ENCODE measurements at regions not wholly inside any gene's neighbourhood (a gene's known extent, or its start where the extent isn't known, plus 50 kb on each side); places are given as distances from the start of the nearest gene placed in this dataset.

DNA sequence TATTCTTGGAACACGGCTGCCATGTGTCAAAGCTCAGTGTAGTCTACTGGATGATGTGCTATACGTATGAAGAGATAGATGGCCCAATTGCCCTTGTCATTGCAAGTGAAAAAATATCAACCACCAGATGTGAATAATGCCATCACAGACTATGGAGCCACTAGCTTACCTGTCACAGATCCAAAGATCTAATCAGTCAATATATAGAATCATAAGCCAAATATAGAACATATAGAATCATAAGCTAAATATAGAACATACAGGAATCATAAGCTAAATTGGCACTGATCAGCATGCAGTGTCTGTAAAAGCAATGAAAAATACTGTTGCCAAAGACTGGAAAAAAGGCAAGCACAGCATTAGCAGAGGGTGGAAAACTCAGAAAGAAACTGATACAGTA lies 1656.9 kb upstream of the RAG2 start:
- H3K27me3 ChIP-seq: no peaks in the 10 kb centered on the region
- no peaks in the 10 kb centered on the region for H3K36me3 ChIP-seq
- no peak overlapping the region for H3K27ac ChIP-seq
- no peak overlapping the region for H3K4me3 ChIP-seq
- DNase-seq: no peak
- H3K4me1 ChIP-seq: no peaks in the 10 kb centered on the region
- no peaks in the 10 kb centered on the region for H3K9me3 ChIP-seq (replicated peaks)

DNA sequence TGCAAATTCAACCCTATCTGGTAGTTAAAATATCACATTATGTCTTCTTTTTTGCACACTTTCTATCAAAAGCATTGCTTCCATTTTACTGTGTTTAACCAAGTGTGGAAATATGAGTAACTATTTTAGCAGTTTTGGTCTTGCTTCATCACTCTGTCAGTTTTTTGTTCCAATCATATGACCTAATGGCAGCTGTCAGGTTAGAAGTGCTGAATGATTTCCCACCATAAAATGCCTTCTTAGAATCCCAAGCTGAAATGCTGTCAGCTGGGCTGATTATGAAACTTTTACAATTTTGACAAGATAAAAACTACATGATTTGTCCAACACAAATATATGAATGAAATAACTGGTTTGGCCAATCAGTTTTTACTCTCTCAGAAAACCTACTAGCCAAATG lies 1654.6 kb upstream of the RAG2 start:
- no peaks in the 10 kb centered on the region for H3K9me3 ChIP-seq (replicated peaks)
- no peaks in the 10 kb centered on the region for H3K4me1 ChIP-seq
- no peak overlapping the region for H3K4me3 ChIP-seq
- H3K36me3 ChIP-seq: no peaks in the 10 kb centered on the region
- H3K27ac ChIP-seq: no peak overlapping the region
- no peak for DNase-seq
- no peaks in the 10 kb centered on the region for H3K27me3 ChIP-seq

DNA sequence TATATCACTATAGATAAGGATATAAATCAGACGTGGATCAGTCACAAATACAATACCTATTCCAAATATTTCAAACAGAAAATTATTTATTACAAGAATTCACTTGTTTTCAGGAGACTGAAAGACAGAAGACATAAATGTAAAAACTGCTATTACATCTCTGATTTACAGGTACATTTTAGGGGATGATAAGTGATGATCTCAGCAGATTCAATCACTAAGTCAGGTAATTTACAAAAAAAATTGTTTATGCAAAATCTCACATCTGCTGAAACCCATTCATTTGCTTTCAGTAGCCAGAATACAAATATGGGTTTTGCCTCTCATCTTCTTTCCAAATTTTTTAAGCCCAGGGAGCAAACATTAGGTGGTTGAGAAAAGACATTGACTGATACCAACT lies 1648.4 kb upstream of the RAG2 start:
- no peaks in the 10 kb centered on the region for H3K36me3 ChIP-seq
- no peaks in the 10 kb centered on the region for H3K27me3 ChIP-seq
- no peaks in the 10 kb centered on the region for H3K9me3 ChIP-seq (replicated peaks)
- no peak overlapping the region for H3K4me3 ChIP-seq
- H3K4me1 ChIP-seq: no peaks in the 10 kb centered on the region
- H3K27ac ChIP-seq: no peak overlapping the region
- no peak for DNase-seq

DNA sequence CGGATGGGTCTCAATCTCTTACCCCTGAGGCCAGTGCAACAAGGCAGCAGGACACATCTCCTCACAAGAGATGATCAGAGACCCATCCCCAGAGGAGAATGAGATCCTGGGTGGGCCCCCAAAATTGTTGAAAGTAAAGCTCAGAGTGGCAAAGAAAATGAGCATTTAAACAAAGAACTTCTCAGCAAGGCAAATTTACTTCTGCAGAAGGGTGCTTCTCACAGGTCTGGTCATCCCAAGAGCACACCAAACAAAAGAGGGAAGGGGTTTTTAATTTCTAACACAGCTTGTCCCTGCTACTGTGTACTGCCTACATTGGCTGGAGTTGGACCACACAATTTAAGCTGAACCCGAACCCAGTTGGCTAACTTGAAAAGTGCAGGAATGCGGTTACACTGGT lies 1628.6 kb upstream of the RAG2 start:
- Histone ChIP-seq H3K4me3 (no peak overlapping the region), H3K36me3 (no peaks in the 10 kb centered on the region), H3K27me3 (no peaks in the 10 kb centered on the region), H3K4me1 (no peaks in the 10 kb centered on the region), H3K27ac (no peak overlapping the region), H3K9me3 (replicated peaks) (no peaks in the 10 kb centered on the region)
- DNase-seq: no peak

DNA sequence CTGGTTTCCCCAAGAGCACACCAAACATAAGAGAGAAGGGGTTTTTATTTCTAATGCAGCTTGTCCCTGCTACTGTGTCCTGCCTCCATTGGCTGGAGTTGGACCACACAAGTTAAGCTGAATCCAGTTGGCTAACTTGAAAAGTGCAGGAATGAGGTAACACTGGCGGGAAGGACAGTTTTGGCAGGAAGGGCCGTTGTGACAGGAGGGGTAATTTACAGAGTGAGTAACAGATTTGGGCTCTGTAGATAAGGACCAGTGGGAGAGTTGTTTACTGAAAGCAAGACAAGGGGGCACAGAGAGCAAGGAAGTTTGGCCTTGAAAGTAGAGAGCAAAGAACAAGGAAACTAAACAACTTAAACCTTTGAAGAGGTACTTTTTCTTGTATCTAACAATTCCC lies 1623.3 kb upstream of the RAG2 start:
- H3K27me3 ChIP-seq: no peaks in the 10 kb centered on the region
- no peak overlapping the region for H3K4me3 ChIP-seq
- DNase-seq: no peak
- no peaks in the 10 kb centered on the region for H3K36me3 ChIP-seq
- no peaks in the 10 kb centered on the region for H3K4me1 ChIP-seq
- no peak overlapping the region for H3K27ac ChIP-seq
- no peaks in the 10 kb centered on the region for H3K9me3 ChIP-seq (replicated peaks)

DNA sequence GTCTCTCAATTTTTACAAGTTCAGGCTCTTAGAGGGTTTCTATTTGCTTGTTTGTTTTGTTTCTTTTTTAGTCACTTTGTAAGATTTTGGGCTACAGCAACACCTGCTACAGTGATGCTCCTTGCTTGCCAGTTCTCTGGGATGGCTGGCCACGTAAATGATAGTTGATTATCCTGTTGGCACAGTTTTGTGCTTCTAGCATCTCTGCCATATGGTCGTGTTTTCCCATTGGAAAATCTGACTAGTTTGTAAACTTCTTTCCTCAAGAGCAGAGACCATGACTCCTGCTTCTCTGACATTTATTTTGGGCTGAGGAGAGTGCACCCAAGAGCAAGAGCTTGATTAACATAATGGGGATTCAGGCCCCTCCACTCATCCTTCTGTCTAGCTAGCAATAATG lies 1621.6 kb upstream of the RAG2 start:
- Histone ChIP-seq H3K4me1 (no peaks in the 10 kb centered on the region), H3K27ac (no peak overlapping the region), H3K9me3 (replicated peaks) (no peaks in the 10 kb centered on the region), H3K4me3 (no peak overlapping the region), H3K27me3 (no peaks in the 10 kb centered on the region), H3K36me3 (no peaks in the 10 kb centered on the region)
- no peak for DNase-seq

DNA sequence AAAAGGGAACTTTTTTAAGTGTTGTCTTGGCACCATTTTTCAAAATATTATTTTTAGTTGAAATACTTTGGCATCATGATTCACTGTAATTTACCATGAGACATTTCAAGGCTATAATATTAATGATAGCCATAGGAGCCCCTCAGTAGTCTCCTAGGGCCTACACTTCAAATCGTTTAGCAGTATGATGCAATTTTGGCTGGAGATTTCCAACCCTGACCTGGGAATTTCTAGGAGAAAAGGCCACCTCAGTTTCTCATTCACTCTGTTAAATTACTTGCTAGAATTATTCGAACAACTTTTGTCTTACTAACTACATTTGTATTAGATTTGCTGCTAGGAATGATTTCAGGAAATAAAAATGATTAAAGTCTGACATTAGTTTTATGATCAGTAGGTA lies 1610.9 kb upstream of the RAG2 start:
- Histone ChIP-seq H3K4me3 (no peak overlapping the region), H3K27ac (no peak overlapping the region), H3K36me3 (no peaks in the 10 kb centered on the region), H3K9me3 (replicated peaks) (no peaks in the 10 kb centered on the region), H3K27me3 (no peaks in the 10 kb centered on the region), H3K4me1 (no peaks in the 10 kb centered on the region)
- DNase-seq: no peak

DNA sequence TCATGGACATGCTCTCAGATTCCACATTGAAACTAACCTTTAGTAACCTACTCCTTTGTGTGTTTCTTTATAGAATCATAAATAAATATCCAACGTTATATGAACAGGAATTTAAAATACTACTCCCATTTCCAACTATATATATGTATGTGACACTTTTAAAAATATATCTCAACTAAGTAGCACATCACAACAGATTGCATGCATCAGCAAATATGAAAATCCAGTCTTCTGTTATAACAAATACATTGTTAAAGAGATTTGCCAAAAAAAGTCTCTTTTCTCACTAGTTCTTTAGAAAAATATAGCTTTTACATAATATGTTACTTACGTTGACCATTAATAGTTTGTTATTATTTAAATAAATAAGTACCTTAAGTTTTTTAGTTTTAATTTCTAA lies 1608.6 kb upstream of the RAG2 start:
- no peaks in the 10 kb centered on the region for H3K9me3 ChIP-seq (replicated peaks)
- no peaks in the 10 kb centered on the region for H3K36me3 ChIP-seq
- no peak overlapping the region for H3K27ac ChIP-seq
- DNase-seq: no peak
- no peaks in the 10 kb centered on the region for H3K27me3 ChIP-seq
- no peak overlapping the region for H3K4me3 ChIP-seq
- no peaks in the 10 kb centered on the region for H3K4me1 ChIP-seq

DNA sequence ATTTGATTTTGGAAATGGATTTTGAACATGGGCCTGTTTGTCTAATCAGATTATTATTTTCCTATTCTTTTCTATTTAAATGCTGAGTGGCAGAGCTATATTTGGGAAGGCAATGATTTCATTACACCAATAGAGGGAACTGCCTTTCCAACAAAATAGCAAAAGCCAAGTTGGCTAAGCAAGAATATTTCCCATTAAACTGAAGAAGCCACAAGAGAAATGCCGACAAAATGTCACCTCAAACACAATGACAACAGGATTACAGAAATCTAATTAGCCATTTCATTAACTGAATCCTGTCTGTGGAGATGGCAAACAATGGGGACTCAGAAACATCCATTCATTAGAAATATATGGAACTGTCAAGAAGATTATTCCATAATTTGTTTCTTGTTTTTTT lies 1593.1 kb upstream of the RAG2 start:
- Histone ChIP-seq H3K36me3 (no peaks in the 10 kb centered on the region), H3K9me3 (replicated peaks) (no peaks in the 10 kb centered on the region), H3K4me1 (no peaks in the 10 kb centered on the region), H3K27ac (no peak overlapping the region), H3K4me3 (no peak overlapping the region), H3K27me3 (no peaks in the 10 kb centered on the region)
- no peak for DNase-seq

DNA sequence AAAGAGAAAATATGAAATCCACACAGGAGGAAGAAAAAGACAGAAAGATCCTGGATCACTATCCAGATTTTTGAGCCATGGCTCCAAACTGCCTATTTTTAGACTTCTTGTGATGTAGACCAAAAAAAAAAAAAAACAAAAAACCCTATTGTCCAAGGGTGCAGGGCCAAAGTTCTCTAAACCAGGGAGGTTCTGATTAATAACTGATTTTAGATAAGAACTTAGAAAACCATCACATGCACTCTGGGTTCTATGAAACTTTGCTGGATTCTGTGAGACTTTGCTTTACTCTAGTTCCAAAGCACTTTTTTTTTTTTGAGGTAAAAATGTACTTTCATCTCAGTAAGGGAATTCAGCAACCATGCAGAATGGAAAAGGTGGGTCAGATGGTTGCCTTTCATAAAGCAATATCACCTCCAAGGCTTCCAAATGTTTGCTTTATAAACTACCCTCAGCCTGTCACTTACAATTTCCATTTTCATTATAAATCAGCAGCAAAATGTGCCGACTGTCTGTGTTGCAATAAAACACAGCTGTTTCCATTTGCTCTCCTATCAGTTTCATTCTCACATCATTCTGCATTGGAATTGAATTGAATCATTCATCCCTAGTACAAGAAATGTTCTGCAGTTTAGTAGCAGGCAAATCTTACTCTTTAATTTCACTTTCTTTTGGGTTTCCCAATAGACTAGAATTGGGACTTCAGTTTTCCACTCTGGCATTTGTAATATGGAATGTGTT lies 1584.3 kb upstream of the RAG2 start:
- DNase-seq: no peak
- H3K36me3 ChIP-seq: no peaks in the 10 kb centered on the region
- no peak overlapping the region for H3K27ac ChIP-seq
- no peaks in the 10 kb centered on the region for H3K9me3 ChIP-seq (replicated peaks)
- H3K4me3 ChIP-seq: no peak overlapping the region
- no peaks in the 10 kb centered on the region for H3K27me3 ChIP-seq
- no peaks in the 10 kb centered on the region for H3K4me1 ChIP-seq

DNA sequence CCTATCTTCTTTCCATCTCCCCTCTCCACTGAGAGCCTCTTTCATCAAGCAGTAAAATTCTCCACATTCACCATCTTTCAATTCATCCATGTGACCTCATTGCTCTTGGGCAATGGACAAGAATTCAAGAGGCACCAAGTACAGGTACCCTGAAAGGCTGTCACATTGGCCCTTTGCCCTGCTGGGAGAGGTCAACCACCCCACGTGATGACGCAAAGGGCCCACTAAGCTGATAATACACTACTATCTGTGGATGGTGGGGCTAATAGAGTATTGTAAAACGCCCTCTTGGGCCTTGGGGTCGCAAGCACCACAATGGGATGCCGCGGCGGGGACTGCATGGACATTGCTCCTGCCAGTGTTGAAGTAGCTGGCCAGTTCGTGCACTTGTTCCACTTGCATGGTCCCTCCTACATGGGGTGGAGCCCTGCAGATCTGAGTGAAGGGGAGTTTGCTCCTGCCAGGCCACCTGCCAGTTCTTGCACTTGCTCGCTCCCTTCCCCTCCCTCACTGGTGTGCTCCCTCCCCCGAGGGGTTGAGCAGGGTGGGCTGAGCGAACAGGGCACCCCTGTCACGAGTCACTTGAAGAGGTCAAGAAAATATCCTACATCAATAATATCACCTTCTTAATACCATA lies 1578.8 kb upstream of the RAG2 start:
- H3K4me1 ChIP-seq: no peaks in the 10 kb centered on the region
- H3K27ac ChIP-seq: no peak overlapping the region
- H3K27me3 ChIP-seq: no peaks in the 10 kb centered on the region
- H3K36me3 ChIP-seq: no peaks in the 10 kb centered on the region
- no peaks in the 10 kb centered on the region; the same call in 1 of the 2 replicates for H3K9me3 ChIP-seq (replicated peaks)
- no peak for DNase-seq
- no peak overlapping the region for H3K4me3 ChIP-seq

DNA sequence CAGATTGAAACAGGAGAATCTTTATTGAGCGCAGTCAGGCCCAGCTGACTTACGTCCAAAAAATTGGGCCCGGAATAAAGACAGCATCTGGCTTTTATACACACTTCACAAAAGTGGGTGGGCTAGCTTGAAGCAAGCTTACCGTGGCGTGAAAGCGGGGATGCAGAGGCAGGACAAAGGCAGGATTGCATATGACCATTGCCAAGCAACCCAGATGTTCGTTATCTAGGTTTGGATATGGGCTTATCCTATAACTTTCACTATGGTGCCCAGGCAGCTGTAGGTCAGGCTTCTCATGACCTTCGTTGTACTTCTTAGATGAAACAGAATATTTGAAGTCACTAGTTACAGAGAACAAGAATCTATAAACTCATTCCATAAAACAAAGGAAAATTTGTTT lies 1575.6 kb upstream of the RAG2 start:
- no peaks in the 10 kb centered on the region for H3K36me3 ChIP-seq
- DNase-seq: no peak
- no peak overlapping the region for H3K4me3 ChIP-seq
- H3K4me1 ChIP-seq: no peaks in the 10 kb centered on the region
- no peak overlapping the region for H3K27ac ChIP-seq
- no peaks in the 10 kb centered on the region for H3K27me3 ChIP-seq
- H3K9me3 ChIP-seq (replicated peaks): no peaks in the 10 kb centered on the region; the same call in 1 of the 2 replicates

DNA sequence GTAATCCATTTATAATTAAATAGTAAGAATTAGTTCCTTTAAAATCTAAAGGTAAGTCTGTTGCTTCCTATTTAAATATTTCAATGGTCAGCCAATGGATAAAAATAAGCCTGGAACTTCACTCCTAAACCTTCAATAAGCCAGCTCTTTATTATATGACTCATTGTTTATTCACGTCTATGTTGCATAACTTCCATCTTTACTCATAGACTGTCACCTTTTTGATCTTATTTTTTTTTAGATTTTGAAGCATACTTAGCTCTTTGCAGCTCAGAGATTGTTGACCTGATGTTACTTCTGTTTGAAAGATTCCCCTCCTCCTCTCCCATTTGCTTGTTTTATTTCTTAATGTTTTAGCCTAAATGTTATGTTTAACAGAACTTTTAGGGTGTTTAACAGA lies 1571.2 kb upstream of the RAG2 start:
- DNase-seq: no peak
- no peaks in the 10 kb centered on the region for H3K4me1 ChIP-seq
- no peak overlapping the region for H3K27ac ChIP-seq
- H3K9me3 ChIP-seq (replicated peaks): no peaks in the 10 kb centered on the region; the same call in 1 of the 2 replicates
- H3K36me3 ChIP-seq: no peaks in the 10 kb centered on the region
- H3K27me3 ChIP-seq: no peaks in the 10 kb centered on the region
- no peak overlapping the region for H3K4me3 ChIP-seq

DNA sequence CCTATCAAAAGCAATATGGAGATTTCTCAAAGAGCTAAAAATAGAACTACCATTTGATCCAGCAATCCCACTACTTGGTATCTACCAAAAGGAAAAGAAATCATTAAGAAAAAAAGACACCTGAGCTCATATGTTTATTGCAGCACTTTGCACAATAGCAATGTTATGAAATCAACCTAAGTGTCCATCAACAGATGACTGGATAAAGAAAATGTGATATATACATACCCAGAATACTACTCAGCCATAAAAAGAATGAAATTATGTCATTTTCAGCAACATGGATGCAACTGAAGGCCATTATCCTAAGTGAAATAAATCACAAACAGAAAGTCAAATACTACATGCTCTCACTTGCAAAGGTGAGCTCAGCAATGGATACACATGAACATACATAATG lies 1565.5 kb upstream of the RAG2 start:
- Histone ChIP-seq H3K9me3 (replicated peaks) (no peaks in the 10 kb centered on the region), H3K27ac (no peak overlapping the region), H3K36me3 (no peaks in the 10 kb centered on the region), H3K27me3 (no peaks in the 10 kb centered on the region), H3K4me1 (no peaks in the 10 kb centered on the region), H3K4me3 (no peak overlapping the region)
- no peak for DNase-seq

DNA sequence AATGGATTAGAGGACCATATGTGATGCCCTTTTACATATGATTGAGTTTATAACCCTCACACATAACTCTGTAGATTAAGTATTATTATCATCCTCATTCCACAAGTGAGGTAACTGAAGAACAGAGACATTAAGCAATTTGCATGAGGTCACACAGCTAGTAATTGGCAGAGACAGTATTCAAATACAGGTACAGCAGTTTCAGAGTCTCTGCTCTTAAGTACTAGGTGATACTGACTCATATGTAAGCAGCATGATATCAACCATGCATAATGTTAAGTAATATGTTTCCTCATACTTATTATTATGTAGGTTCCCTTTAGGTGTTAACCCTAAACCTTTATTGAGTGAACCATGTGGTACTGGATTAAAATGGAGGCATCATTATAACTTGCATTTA lies 1562.4 kb upstream of the RAG2 start:
- no peaks in the 10 kb centered on the region for H3K27me3 ChIP-seq
- no peaks in the 10 kb centered on the region for H3K4me1 ChIP-seq
- no peaks in the 10 kb centered on the region for H3K9me3 ChIP-seq (replicated peaks)
- H3K36me3 ChIP-seq: no peaks in the 10 kb centered on the region
- H3K27ac ChIP-seq: no peak overlapping the region
- no peak overlapping the region for H3K4me3 ChIP-seq
- DNase-seq: no peak

DNA sequence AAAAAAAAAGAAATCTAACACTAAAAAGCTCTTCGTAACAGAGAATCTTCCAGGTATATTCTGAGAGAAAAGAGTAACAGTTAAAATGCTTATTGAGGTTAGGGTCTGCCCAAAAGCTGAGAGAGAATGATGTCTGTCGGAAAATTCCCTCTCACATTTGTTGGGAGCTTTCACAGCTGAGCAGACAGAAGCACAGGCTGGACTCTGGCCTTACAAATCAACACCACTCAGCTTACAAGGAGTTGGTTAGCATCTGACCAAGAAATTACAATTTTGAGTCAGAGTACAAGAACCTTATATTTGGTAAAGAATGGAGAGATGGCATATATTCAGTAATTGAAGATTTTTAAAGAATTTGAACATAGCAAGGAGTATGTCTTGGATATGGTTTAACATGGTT lies 1561.0 kb upstream of the RAG2 start:
- H3K27me3 ChIP-seq: no peaks in the 10 kb centered on the region
- no peaks in the 10 kb centered on the region for H3K4me1 ChIP-seq
- no peaks in the 10 kb centered on the region for H3K36me3 ChIP-seq
- no peaks in the 10 kb centered on the region for H3K9me3 ChIP-seq (replicated peaks)
- H3K4me3 ChIP-seq: no peak overlapping the region
- no peak for DNase-seq
- H3K27ac ChIP-seq: no peak overlapping the region

Measured in SJCRH30 (cell line).